ENCODE measurements at regions not wholly inside any gene's neighbourhood (a gene's known extent, or its start where the extent isn't known, plus 50 kb on each side); places are given as distances from the start of the nearest gene placed in this dataset.

- POLR2A ChIA-PET, result no interaction called here
- Mint-ChIP-seq H3K27me3 (no peaks in the 10 kb centered on the region), H3K9me3 (peaks cover 6% of the 10 kb centered on the region), H3K4me1 (peaks cover 5% of the 10 kb centered on the region), H3K27ac (no peak overlapping the region), H3K4me3 (no peak overlapping the region), H3K36me3 (ENCODE audit: low read depth) (no peaks in the 10 kb centered on the region)
- CTCF ChIA-PET, result interaction anchor here (1.2 kb wide), 1 partner anchor 48 kb away, joined by 4 read pairs; no protein-coding TSS in a partner anchor
- no peak for TF ChIP-seq CTCF (IDR thresholded peaks at IDR 0.05)
- DNase-seq (no peak), ATAC-seq (ENCODE audit: low read depth) (no peak)
- intact Hi-C loops (cut with micrococcal nuclease), result no loop called here
Measured at GRCh38 chr2:181152701-181153100, 172.3 kb downstream of the UBE2E3 start.

- Mint-ChIP-seq H3K9me3 (peaks cover 6% of the 10 kb centered on the region), H3K27ac (no peak overlapping the region), H3K4me1 (peaks cover 5% of the 10 kb centered on the region), H3K27me3 (no peaks in the 10 kb centered on the region), H3K4me3 (no peak overlapping the region), H3K36me3 (ENCODE audit: low read depth) (no peaks in the 10 kb centered on the region)
- POLR2A ChIA-PET, result no interaction called here
- no peak for ATAC-seq (ENCODE audit: low read depth)
- intact Hi-C loops (cut with micrococcal nuclease), result no loop called here
- no peak for TF ChIP-seq CTCF (IDR thresholded peaks at IDR 0.05)
- CTCF ChIA-PET, result no interaction called here
- no peak for DNase-seq
Measured at GRCh38 chr2:181153886-181154285, 173.5 kb downstream of the UBE2E3 start.

GRCh38 chr2:181157326-181157725 lies 176.9 kb downstream of the UBE2E3 start:
- Mint-ChIP-seq H3K27me3 (no peaks in the 10 kb centered on the region), H3K4me1 (peaks cover 3% of the 10 kb centered on the region), H3K27ac (no peak overlapping the region), H3K4me3 (no peak overlapping the region), H3K36me3 (ENCODE audit: low read depth) (no peaks in the 10 kb centered on the region), H3K9me3 (peaks cover 6% of the 10 kb centered on the region)
- no peak for TF ChIP-seq CTCF (IDR thresholded peaks at IDR 0.05)
- DNase-seq (no peak), ATAC-seq (ENCODE audit: low read depth) (no peak)
- POLR2A ChIA-PET, result no interaction called here
- CTCF ChIA-PET, result no interaction called here
- intact Hi-C loops (cut with micrococcal nuclease), result no loop called here

- peaks cover 4% of the 10 kb centered on the region for H3K4me1 Mint-ChIP-seq
- ChIA-PET POLR2A (no interaction called here), CTCF (no interaction called here)
- intact Hi-C loops (cut with micrococcal nuclease), result no loop called here
- DNase-seq (no peak), ATAC-seq (ENCODE audit: low read depth) (no peak)
- no peak overlapping the region for H3K4me3 Mint-ChIP-seq
- no peak for TF ChIP-seq CTCF (IDR thresholded peaks at IDR 0.05)
- H3K9me3 Mint-ChIP-seq, result peaks cover 6% of the 10 kb centered on the region
- H3K27me3 Mint-ChIP-seq, result no peaks in the 10 kb centered on the region
- no peaks in the 10 kb centered on the region for H3K36me3 Mint-ChIP-seq (ENCODE audit: low read depth)
- no peak overlapping the region for H3K27ac Mint-ChIP-seq
Measured at GRCh38 chr2:181158427-181158826, 178.0 kb downstream of the UBE2E3 start.

GRCh38 chr2:181161615-181162014 lies 181.2 kb downstream of the UBE2E3 start:
- no peaks in the 10 kb centered on the region for H3K27me3 Mint-ChIP-seq
- intact Hi-C loops (cut with micrococcal nuclease), result no loop called here
- TF ChIP-seq CTCF (IDR thresholded peaks at IDR 0.05), result no peak
- peaks cover 35% of the 10 kb centered on the region for H3K4me1 Mint-ChIP-seq
- POLR2A ChIA-PET, result no interaction called here
- H3K4me3 Mint-ChIP-seq, result no peak overlapping the region
- no peak for ATAC-seq (ENCODE audit: low read depth)
- CTCF ChIA-PET, result no interaction called here
- no peak for DNase-seq
- H3K36me3 Mint-ChIP-seq (ENCODE audit: low read depth), result no peaks in the 10 kb centered on the region
- H3K27ac Mint-ChIP-seq, result no peak overlapping the region
- peaks cover 7% of the 10 kb centered on the region for H3K9me3 Mint-ChIP-seq
